ENCODE measurements at regions not wholly inside any gene's neighbourhood (a gene's known extent, or its start where the extent isn't known, plus 50 kb on each side); places are given as distances from the start of the nearest gene placed in this dataset.
"Not testable (repeated sequence)": the region's sequence is repeated elsewhere in the genome, so short reads cannot be mapped to it uniquely, and the experiment has no call there.

DNA sequence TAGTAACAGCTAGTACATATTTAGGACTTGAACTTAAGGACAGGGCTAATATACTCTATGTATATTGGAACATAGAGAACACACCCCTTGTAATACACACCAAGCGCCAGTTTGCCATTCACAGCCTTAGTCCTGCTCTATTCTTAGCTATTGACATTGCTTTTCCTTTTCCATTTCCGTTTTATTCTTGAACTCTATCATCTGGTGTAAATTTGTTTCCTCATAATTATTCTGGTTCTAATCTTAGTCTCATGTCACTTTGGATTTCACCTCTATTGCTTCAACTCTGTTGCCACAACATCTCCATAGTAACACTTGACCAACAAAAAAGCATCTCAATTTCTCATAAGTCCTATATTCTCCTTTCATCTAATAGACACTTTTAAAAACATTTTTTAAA lies 225.7 kb downstream of the PHLDA1 start:
- H3K9me3 ChIP-seq (replicated peaks; ENCODE audit: control insufficient read depth, low read depth, low read length), result no peaks in the 10 kb centered on the region
- H3K36me3 ChIP-seq (ENCODE audit: control insufficient read depth, insufficient read depth, low read length), result no peaks in the 10 kb centered on the region
- peak; percentile 44 for DNase-seq
- H3K27ac ChIP-seq (ENCODE audit: low read length), result no peak overlapping the region
- H3K4me3 ChIP-seq (ENCODE audit: low read length), result no peak overlapping the region
- no peaks in the 10 kb centered on the region for H3K4me1 ChIP-seq (ENCODE audit: control insufficient read depth, insufficient read depth, low read length)
- H3K27me3 ChIP-seq (ENCODE audit: control insufficient read depth, insufficient read depth, low read length), result no peaks in the 10 kb centered on the region
- WGBS (ENCODE audit: insufficient coverage), result no CpG with 5 or more reads among the region's 2 CpGs

DNA sequence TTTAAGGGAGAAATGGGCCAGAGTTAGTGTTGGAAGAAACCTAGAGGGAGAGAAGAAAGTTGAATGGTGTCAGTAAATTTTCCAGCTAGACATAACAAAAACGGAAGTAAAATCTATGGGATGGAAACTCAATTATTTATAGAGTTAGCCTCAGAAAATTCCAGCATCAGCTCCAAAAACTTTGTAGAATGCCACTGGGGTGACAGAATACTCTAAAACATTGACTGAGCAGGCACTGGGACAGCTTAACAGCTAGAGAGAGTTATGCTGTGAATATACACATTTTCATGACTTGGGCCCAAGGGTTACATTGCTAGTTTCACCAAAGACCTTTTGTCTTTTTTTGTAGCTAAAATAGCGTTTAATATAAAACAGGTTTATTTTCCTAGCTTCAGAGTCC lies 226.3 kb downstream of the PHLDA1 start:
- no CpG with 5 or more reads among the region's 2 CpGs for WGBS (ENCODE audit: insufficient coverage)
- H3K27ac ChIP-seq (ENCODE audit: low read length), result no peak overlapping the region

DNA sequence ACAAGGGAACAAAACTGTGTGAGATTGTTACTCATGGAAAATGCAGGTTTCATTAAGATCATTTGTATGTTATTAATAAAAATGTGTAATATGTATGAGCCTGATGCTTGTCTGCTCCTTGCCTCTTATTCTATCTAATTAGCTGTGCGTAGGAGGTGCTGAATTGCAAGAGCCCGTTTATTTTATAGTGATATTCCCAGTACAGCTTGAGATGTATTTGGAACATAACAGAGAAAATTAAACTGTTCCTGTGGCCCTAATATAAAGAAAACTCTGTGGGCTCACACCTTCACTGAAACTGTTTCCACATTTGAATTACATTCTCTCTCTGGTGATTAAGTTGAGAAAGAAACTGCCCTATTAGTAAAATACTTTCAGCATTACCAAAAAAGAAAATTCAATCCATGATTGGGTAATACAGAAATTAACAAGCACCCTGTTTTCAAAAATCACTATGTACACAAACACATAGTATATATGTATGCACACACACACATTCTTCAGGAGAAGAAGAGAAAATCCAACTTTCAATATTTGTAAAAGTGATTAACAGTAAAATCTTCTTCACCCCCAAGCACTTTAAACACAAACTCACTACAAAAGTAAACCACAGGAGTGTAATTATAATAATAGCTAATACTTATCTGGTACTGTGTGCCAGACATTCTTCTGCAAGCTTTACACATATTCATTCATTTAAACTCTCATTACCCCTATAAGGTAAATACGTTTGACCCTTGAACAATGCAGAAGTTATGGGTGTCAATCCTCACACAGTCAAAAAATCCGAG lies 233.2 kb downstream of the PHLDA1 start:
- no CpG with 5 or more reads among the region's 4 CpGs for WGBS (ENCODE audit: insufficient coverage)
- Histone ChIP-seq H3K36me3 (ENCODE audit: control insufficient read depth, insufficient read depth, low read length) (no peaks in the 10 kb centered on the region), H3K4me1 (ENCODE audit: control insufficient read depth, insufficient read depth, low read length) (no peaks in the 10 kb centered on the region)

More for the DNA sequence above, 226.3 kb downstream of the PHLDA1 start:
- Histone ChIP-seq H3K36me3 (ENCODE audit: control insufficient read depth, insufficient read depth, low read length) (no peaks in the 10 kb centered on the region), H3K4me3 (ENCODE audit: low read length) (no peak overlapping the region), H3K4me1 (ENCODE audit: control insufficient read depth, insufficient read depth, low read length) (no peaks in the 10 kb centered on the region), H3K9me3 (replicated peaks; ENCODE audit: control insufficient read depth, low read depth, low read length) (no peaks in the 10 kb centered on the region), H3K27me3 (ENCODE audit: control insufficient read depth, insufficient read depth, low read length) (no peaks in the 10 kb centered on the region)
- peak; percentile 60 for DNase-seq

DNA sequence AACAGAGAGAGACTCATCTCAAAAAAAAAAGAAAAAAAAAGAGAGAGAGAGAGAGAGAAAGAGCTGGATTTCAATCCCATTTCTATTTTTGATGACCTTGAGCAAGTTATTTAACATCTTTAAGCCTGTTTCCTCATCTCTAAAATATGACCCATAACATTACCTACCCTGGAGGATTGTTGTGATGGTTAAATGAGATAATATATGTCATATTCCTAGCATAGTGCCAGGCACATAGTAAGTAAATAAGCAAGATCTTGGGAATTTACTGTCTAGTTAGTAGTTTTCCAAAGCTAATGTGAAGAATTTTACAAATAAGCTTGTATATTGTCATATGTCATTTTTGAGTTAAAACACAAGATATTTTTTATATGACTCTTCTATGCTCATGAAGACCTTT lies 236.5 kb downstream of the PHLDA1 start:
- DNase-seq, result no peak
- Histone ChIP-seq H3K36me3 (ENCODE audit: control insufficient read depth, insufficient read depth, low read length) (no peaks in the 10 kb centered on the region), H3K27ac (ENCODE audit: low read length) (no peak overlapping the region), H3K4me3 (ENCODE audit: low read length) (no peak overlapping the region), H3K4me1 (ENCODE audit: control insufficient read depth, insufficient read depth, low read length) (no peaks in the 10 kb centered on the region), H3K9me3 (replicated peaks; ENCODE audit: control insufficient read depth, low read depth, low read length) (no peaks in the 10 kb centered on the region), H3K27me3 (ENCODE audit: control insufficient read depth, insufficient read depth, low read length) (no peaks in the 10 kb centered on the region)

More for the DNA sequence above, 233.2 kb downstream of the PHLDA1 start:
- no peaks in the 10 kb centered on the region for H3K27me3 ChIP-seq (ENCODE audit: control insufficient read depth, insufficient read depth, low read length)
- H3K4me3 ChIP-seq (ENCODE audit: low read length), result no peak overlapping the region
- H3K9me3 ChIP-seq (replicated peaks; ENCODE audit: control insufficient read depth, low read depth, low read length), result no peaks in the 10 kb centered on the region
- no peak for DNase-seq
- H3K27ac ChIP-seq (ENCODE audit: low read length), result no peak overlapping the region

DNA sequence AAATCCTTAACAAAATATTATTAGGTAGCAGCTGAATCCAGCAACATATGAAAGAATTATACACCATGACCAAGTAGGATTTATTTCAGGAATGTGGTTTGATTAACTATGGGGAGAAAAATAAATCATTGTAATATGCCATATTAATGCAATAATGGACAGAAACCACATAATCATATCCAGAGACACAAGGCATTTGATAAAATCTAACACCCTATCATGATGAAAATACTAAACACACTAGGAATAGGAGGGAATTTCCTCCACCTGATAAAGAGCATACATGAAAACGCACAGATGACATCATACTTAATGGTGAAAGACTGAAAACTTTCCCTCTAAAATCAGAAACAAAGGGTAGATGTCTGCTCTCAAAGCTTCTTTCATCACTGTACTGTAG lies 238.9 kb downstream of the PHLDA1 start:
- H3K4me3 ChIP-seq (ENCODE audit: low read length), result no peak overlapping the region
- no peaks in the 10 kb centered on the region for H3K4me1 ChIP-seq (ENCODE audit: control insufficient read depth, insufficient read depth, low read length)
- H3K27ac ChIP-seq (ENCODE audit: low read length), result no peak overlapping the region
- DNase-seq, result no peak
- no peaks in the 10 kb centered on the region for H3K36me3 ChIP-seq (ENCODE audit: control insufficient read depth, insufficient read depth, low read length)
- WGBS (ENCODE audit: insufficient coverage), result no CpG with 5 or more reads among the region's 1 CpG
- no peaks in the 10 kb centered on the region for H3K27me3 ChIP-seq (ENCODE audit: control insufficient read depth, insufficient read depth, low read length)
- no peaks in the 10 kb centered on the region for H3K9me3 ChIP-seq (replicated peaks; ENCODE audit: control insufficient read depth, low read depth, low read length)

DNA sequence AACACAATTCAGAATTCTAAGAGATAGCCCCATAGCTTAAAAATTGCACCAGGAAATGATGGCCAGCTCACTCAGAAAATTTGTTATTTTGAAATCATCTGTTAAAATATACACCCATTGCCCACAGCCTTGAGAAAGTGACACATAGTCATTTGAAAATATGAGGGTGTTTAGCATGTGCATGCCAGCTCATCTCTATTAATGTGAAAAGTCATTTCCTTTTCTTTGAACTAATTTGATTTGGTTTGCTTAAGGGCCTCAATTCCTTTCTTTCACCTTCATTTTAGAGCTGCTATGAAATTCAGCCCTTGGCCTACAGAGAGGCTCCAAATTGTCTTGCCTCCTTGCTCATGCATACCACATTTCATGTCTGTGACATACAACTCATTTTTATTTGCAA lies 241.4 kb downstream of the PHLDA1 start:
- H3K27me3 ChIP-seq (ENCODE audit: control insufficient read depth, insufficient read depth, low read length), result no peaks in the 10 kb centered on the region

DNA sequence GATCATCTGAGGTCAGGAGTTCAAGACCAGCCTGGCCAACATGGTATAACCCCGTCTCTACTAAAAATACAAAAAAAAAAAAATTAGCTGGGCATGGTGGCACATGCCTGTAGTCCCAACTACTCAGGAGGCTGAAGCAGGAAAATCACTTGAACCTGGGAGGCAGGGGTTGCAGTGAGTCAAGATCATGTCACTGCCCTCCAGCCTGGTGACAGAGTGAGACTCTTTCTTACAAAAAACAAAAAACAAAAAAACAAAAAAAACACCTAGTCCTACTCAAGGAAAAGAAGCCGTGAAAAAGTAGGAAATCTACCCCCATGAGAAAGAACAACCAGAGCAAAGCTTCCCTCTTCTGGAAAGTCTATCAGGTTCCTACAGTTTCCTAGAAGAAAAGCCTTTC lies 244.4 kb downstream of the PHLDA1 start:
- H3K4me3 ChIP-seq (ENCODE audit: low read length); H3K27ac ChIP-seq (ENCODE audit: low read length); H3K36me3 ChIP-seq (ENCODE audit: control insufficient read depth, insufficient read depth, low read length); H3K9me3 ChIP-seq (replicated peaks; ENCODE audit: control insufficient read depth, low read depth, low read length); DNase-seq; H3K27me3 ChIP-seq (ENCODE audit: control insufficient read depth, insufficient read depth, low read length): not testable (repeated sequence)
- WGBS (ENCODE audit: insufficient coverage), result no CpG with 5 or more reads among the region's 2 CpGs
- peaks cover 17% of the 10 kb centered on the region for H3K4me1 ChIP-seq (ENCODE audit: control insufficient read depth, insufficient read depth, low read length)

More for the DNA sequence above, 241.4 kb downstream of the PHLDA1 start:
- Histone ChIP-seq H3K36me3 (ENCODE audit: control insufficient read depth, insufficient read depth, low read length) (no peaks in the 10 kb centered on the region), H3K4me1 (ENCODE audit: control insufficient read depth, insufficient read depth, low read length) (no peaks in the 10 kb centered on the region), H3K27ac (ENCODE audit: low read length) (no peak overlapping the region), H3K4me3 (ENCODE audit: low read length) (no peak overlapping the region), H3K9me3 (replicated peaks; ENCODE audit: control insufficient read depth, low read depth, low read length) (no peaks in the 10 kb centered on the region)
- no peak for DNase-seq

DNA sequence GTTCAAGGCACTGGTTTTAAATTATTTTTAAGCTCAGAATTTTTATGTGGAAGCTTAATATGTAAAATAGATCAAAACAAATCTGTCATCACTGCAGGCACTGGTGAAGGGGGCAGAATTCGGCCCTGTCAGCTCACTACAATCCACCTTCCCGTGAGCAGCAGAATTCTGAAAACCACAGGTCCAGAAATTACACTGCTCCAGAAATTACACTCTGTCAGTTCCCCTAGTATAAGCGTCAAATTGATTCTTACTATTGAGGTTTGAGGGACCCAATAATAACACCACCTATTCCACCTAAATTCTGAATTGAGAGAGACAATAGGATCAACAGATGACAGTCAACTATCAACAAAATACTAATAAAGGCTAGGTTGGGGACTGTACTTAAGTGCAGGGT lies 245.5 kb downstream of the PHLDA1 start:
- DNase-seq, result no peak

DNA sequence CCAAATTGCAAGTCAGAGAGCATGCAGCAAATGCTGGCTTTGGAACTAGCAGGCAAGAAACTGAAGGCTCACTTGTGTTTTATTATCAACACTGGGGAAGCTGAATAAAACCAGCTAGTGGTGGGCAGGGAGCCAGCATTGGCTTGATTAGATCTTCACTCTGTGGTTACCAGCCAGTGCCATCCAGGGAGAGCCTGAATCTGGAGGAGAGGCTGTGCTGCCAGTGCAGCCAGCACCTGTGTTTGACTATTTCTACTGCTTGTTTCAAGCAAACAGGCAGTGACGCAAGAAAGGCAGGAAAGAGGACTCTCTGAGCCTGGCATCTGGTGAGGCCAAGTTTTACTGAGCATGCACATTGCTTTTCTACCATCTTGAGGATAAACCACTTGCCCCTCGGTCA lies 247.0 kb downstream of the PHLDA1 start:
- 91% methylated on average over 1 of the region's 2 CpGs for WGBS (ENCODE audit: insufficient coverage)
- H3K27ac ChIP-seq (ENCODE audit: low read length), result no peak overlapping the region
- no peak overlapping the region for H3K4me3 ChIP-seq (ENCODE audit: low read length)
- DNase-seq, result peak; percentile 21
- H3K9me3 ChIP-seq (replicated peaks; ENCODE audit: control insufficient read depth, low read depth, low read length), result no peaks in the 10 kb centered on the region
- no peaks in the 10 kb centered on the region for H3K36me3 ChIP-seq (ENCODE audit: control insufficient read depth, insufficient read depth, low read length)
- no peaks in the 10 kb centered on the region for H3K27me3 ChIP-seq (ENCODE audit: control insufficient read depth, insufficient read depth, low read length)
- peaks cover 22% of the 10 kb centered on the region for H3K4me1 ChIP-seq (ENCODE audit: control insufficient read depth, insufficient read depth, low read length)

More for the DNA sequence above, 245.5 kb downstream of the PHLDA1 start:
- H3K36me3 ChIP-seq (ENCODE audit: control insufficient read depth, insufficient read depth, low read length), result no peaks in the 10 kb centered on the region
- H3K4me1 ChIP-seq (ENCODE audit: control insufficient read depth, insufficient read depth, low read length), result peaks cover 19% of the 10 kb centered on the region
- no CpG with 5 or more reads among the region's 3 CpGs for WGBS (ENCODE audit: insufficient coverage)
- no peaks in the 10 kb centered on the region for H3K9me3 ChIP-seq (replicated peaks; ENCODE audit: control insufficient read depth, low read depth, low read length)
- H3K27me3 ChIP-seq (ENCODE audit: control insufficient read depth, insufficient read depth, low read length), result no peaks in the 10 kb centered on the region
- no peak overlapping the region for H3K27ac ChIP-seq (ENCODE audit: low read length)
- no peak overlapping the region for H3K4me3 ChIP-seq (ENCODE audit: low read length)

DNA sequence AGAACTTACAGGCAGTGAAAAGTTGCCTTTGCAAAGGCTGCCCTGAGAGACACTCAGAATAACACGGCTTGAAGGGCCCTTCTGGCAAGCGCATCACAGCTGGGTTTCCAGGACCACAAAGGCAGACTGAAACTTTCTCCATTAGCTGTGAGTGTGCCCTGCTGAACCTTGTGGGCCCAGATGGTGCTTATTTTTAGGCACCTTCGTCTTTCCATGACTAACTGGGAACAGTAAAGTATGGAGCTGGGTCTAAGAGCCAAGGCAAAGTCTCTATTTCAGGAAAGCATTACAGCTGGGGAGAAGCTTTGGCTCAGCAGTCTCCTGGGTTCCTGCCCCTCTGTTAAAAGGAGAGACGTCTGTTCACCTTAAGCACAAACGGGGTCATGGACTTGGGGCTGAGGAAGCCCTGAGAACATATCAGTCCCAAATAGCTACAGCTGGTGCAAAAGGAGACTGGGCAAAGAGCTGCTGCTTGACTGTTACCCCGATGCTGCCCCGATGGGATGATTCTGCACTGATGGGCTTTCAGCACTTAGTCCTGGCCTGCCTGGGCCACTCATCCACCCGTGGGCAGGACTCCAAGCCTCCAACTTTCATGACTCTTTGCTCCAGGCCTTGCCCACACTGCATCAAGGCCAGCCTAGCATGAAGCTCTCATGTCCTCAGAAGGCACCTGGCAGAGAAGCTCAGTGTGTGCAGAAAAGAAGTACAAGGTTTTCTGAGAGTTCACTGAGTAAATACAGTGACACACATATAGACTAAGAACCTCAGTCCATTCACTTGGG lies 248.3 kb downstream of the PHLDA1 start:
- Histone ChIP-seq H3K27me3 (ENCODE audit: control insufficient read depth, insufficient read depth, low read length) (no peaks in the 10 kb centered on the region), H3K4me3 (ENCODE audit: low read length) (no peak overlapping the region), H3K36me3 (ENCODE audit: control insufficient read depth, insufficient read depth, low read length) (no peaks in the 10 kb centered on the region), H3K4me1 (ENCODE audit: control insufficient read depth, insufficient read depth, low read length) (peaks cover 22% of the 10 kb centered on the region), H3K27ac (ENCODE audit: low read length) (no peak overlapping the region), H3K9me3 (replicated peaks; ENCODE audit: control insufficient read depth, low read depth, low read length) (no peaks in the 10 kb centered on the region)
- DNase-seq, result peak; percentile 34
- 64% methylated on average over 7 of the region's 8 CpGs for whole genome bisulfite sequencing (ENCODE audit: insufficient coverage)
